Suppressor macrophage treated with lipopolysaccharide for 1 hour (primary cell): ENCODE measurements at regions not wholly inside any gene's neighbourhood (a gene's known extent, or its start where the extent isn't known, plus 50 kb on each side); places are given as distances from the start of the nearest gene placed in this dataset.
"Not testable (repeated sequence)": the region's sequence is repeated elsewhere in the genome, so short reads cannot be mapped to it uniquely, and the experiment has no call there.

ENCODE experiments used
- DNase-seq, 3 donors: peaks; one replicate each; pipeline ENCODE4 v3.0.0-alpha.2; 2020 to 2022

- no peak for DNase-seq
Measured at GRCh38 chr1:219342836-219343235, 169.2 kb downstream of the LYPLAL1 start.

GRCh38 chr1:219340796-219341195, 167.1 kb downstream of the LYPLAL1 start:
- no peak for DNase-seq

- DNase-seq, result no peak
Measured at GRCh38 chr1:219339466-219339865, 165.8 kb downstream of the LYPLAL1 start.

GRCh38 chr1:219337588-219337987, 163.9 kb downstream of the LYPLAL1 start:
- no peak for DNase-seq

GRCh38 chr1:219333626-219334025, 159.9 kb downstream of the LYPLAL1 start:
- DNase-seq, result no peak

- DNase-seq, result no peak
Measured at GRCh38 chr1:219331424-219331823, 157.7 kb downstream of the LYPLAL1 start.

- no peak for DNase-seq
Measured at GRCh38 chr1:219330669-219331068, 157.0 kb downstream of the LYPLAL1 start.

GRCh38 chr1:219330001-219330400, 156.3 kb downstream of the LYPLAL1 start:
- DNase-seq, result no peak

- no peak for DNase-seq
Measured at GRCh38 chr1:219329578-219329977, 155.9 kb downstream of the LYPLAL1 start.

- DNase-seq, result no peak
Measured at GRCh38 chr1:219326843-219327242, 153.2 kb downstream of the LYPLAL1 start.

GRCh38 chr1:219325368-219325742, 151.7 kb downstream of the LYPLAL1 start:
- DNase-seq, result no peak

- no peak for DNase-seq
Measured at GRCh38 chr1:219324629-219325367, 151.1 kb downstream of the LYPLAL1 start.

- DNase-seq, result no peak
Measured at GRCh38 chr1:219324171-219324570, 150.5 kb downstream of the LYPLAL1 start.

GRCh38 chr1:219323426-219323825, 149.7 kb downstream of the LYPLAL1 start:
- DNase-seq, result no peak

GRCh38 chr1:219322766-219323165, 149.1 kb downstream of the LYPLAL1 start:
- DNase-seq, result no peak

- not testable (repeated sequence) for DNase-seq
Measured at GRCh38 chr1:219320563-219320962, 146.9 kb downstream of the LYPLAL1 start.

- DNase-seq, result no peak
Measured at GRCh38 chr1:219318826-219319225, 145.1 kb downstream of the LYPLAL1 start.

GRCh38 chr1:219317762-219318353, 144.2 kb downstream of the LYPLAL1 start:
- no peak for DNase-seq

- DNase-seq, result no peak
Measured at GRCh38 chr1:219316066-219316465, 142.4 kb downstream of the LYPLAL1 start.

GRCh38 chr1:219313961-219314360, 140.3 kb downstream of the LYPLAL1 start:
- no peak for DNase-seq

GRCh38 chr1:219312967-219313366, 139.3 kb downstream of the LYPLAL1 start:
- no peak for DNase-seq

GRCh38 chr1:219310181-219310728, 136.6 kb downstream of the LYPLAL1 start:
- DNase-seq, result no peak

- DNase-seq, result no peak
Measured at GRCh38 chr1:219308367-219308766, 134.7 kb downstream of the LYPLAL1 start.
